GM21786 (cell line): ENCODE measurements at regions not wholly inside any gene's neighbourhood (a gene's known extent, or its start where the extent isn't known, plus 50 kb on each side); places are given as distances from the start of the nearest gene placed in this dataset.

Experiments
- ATAC-seq: cut with Tn5 transposase; IDR thresholded peaks from one replicate; pipeline ENCODE4 v1.9.1; 2021; ENCODE audit not compliant: unreplicated experiment

DNA sequence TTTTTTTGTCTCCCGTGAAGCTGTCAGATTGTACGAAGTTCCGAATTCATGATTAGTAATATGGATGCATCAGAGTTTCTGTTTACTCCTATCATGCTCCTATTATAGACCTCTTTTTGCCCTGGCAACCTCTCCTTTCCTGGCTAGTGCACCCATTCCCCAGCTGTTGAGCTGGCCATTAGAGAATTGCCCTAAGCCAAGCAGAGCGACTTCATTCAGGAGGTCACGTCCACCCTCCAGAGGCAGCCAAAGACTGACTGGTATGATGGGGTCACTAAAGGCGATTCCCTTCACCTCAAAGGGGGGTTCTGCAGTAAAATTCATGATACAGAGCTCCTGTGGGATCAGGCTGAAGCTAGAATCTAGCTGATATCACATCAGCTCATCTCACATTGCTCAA, 351.9 kb downstream of the BTBD3 start:
- ATAC-seq: no peak

DNA sequence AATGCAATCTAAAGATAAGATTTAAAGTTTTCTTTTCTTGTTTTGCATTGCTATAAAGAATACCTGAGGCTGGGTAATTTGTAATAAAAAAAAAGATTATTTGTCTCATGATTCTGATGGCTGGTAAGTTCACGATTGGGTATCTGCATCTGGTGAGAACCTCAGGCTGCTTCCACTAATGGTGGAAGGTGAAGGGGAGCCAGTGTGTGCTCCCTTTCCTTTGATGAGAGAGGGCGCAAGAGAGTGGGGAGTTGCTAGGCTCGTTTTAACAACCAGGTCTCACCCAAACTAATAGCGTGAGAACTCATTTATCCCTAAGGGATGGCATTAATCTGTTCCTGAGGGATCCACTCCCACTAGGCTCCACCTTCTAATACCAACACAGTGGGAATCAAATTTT, 353.2 kb downstream of the BTBD3 start:
- ATAC-seq: no peak

DNA sequence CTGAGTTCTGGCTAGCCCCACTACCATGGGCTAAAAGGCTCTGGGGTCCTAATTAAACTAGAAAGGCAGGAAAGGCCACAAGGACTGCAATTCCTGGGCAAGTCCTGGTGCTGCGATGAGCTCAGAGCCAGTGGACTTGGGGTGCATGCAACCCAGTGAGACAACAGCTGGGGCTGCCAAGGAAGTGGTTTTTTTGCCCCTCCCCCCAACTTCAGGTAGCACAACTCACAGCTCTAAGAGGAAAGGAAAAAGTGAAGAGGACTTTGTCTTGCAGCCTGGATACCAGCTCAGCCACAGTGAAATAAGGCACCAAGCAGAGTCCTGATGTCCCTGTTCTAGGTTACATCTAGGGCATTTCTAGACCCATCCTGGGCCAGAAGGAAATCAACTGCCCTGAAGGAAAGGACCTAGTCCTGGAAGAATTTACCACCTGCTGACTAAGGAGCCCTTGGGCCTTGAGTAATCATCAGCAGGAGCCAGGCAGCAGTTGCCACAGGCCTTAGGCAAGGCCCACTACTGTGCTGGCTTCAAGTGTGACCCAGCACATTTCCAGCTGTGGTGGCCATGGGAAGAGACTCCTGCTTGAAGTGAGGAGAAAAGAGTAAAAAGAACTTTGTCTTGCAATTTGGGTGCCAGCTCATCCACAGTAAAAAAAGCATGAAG, 358.4 kb downstream of the BTBD3 start:
- ATAC-seq: no peak

DNA sequence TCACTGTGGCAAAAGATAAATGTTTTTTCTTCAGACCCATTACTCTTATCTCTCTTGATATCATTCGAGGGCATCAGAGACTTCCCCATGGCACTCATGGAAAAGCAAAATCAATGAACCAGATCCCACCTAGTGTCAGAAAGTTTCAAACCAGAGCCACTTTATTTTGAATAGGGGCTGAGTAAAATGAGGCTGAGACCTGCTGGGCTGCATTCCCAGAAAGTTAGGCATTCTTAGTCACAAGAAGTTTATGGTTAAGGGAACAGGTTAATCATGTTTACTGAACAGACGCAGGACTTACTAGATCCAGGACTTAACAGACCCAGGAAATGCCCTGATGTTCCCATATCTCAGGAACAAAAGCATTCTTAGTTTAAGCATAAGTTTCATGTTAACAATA, 369.9 kb downstream of the BTBD3 start:
- no peak for ATAC-seq

DNA sequence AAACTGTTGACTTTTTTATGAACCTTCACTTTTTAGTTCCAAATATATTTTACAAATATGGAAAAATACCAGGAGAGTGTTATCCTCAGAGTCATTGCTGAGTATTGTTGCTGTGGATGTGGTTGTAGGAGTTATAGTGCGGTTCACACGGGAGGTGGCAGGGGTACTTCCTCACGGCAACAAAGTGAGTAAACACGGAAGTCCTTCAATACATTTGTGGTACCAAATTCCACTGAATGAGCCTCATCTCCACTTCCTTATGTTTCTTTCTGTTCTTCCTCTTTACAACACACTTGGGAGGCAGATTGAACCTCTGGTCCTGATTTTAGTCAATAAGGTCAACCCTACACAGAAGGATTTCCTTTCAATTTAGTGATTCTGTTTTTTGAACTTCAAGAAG, 371.8 kb downstream of the BTBD3 start:
- ATAC-seq: no peak

DNA sequence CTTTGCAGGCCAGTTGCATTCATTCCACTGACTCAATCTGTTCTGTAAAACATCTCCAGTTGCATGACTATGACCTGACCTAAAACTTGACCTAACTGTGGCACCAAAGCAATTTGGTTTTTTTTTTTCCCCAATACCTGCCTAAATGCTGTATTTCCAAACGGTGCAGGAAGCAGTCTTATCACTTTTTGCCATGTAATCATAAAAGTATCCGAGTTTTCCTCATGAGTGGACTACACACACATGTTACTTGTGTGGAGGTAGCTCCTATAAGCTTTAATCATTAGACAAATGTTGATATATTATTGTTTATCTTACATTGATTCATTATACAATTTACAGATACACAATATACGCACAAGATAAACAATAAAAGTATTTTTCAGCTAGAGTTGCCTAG, 373.7 kb downstream of the BTBD3 start:
- no peak for ATAC-seq

DNA sequence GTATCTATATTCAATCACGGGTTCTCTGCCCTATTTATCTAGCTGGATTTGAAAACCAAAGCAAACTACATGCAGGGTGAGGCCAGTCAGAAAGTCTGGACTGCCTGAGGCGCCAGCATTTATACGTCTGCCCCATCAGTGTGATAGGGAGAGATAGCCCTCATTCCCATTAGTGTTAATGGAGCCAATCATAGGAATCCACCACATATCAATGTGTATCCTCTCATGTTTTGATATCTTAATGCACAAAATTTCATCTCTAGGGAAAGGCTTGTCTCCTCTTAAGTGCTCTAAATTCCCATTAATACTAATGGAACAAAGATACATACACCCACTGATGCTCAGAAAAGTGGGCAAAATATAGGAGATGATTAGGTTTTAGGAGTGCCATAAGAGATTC, 376.2 kb downstream of the BTBD3 start:
- ATAC-seq: no peak

DNA sequence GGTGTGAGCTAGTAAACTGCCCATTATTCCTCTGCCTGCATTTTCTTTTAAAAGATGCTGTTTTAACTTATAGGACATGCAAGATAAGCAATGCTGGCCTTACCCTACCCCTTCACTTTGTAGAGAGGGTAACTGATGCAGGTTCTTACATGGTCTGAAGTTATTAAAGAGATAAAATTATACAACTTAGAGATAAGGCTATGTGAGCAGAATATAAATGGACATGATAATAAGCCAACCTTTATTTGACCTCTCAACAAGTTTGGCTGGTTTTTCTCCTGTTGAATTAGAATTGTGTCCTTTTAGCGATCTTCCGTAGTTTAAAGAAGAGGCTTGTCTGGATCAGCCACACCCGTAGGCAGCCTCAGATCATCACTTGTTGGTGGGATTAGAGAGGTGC, 377.0 kb downstream of the BTBD3 start:
- ATAC-seq: no peak

DNA sequence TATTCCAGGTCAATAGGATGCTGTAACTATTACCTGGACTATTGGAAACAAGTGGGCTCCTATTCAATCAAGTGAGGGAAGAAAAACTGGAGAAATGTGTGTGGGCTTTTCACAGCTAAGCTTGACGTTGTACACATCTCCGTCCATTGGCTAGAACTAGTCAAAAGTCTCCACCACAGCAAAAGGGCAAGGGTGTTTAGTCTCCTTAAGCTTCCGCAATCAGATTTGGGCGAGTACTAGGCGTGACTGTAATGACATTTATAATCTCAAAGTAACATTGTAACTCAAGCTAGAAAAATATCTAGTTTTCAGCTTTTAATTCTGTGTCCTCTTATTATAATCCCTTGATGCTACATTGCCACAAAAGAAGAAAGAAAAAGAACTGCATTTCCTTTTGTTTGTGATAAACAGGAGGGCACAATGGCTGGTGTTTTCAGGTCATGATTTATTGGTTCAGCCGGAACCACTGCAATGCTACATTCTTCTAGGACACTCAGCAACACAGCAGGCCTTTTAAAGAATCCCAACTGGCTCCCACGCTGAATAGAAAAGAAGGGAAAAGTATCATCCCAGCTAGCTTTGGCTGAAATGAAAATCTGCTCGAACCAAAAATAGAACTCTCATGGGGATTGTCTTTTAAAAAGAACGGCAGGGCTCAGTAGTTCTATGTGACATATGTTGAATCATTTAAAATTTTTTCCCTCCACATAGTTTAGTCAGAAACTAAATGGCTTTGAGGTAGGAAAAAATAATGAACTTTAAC, 387.7 kb downstream of the BTBD3 start:
- no peak for ATAC-seq

DNA sequence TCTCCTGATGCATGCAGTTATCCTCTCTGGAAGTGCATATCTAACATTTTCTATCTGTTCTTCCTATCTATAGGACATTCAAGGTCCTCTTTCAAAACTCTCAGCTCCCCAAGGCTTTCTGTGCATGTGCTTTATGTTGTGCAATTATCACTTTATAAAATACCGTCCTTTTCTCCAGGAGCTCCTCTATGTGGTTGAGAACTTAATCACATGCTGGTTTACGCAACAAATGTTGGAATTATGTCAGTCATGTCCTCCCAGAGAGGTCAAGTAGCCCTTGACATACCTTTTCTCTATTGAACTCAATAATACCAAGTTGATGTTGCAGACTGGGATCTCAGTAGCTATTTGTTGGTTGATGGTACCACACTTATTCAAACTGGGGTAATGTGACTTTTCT, 388.4 kb downstream of the BTBD3 start:
- ATAC-seq: no peak

DNA sequence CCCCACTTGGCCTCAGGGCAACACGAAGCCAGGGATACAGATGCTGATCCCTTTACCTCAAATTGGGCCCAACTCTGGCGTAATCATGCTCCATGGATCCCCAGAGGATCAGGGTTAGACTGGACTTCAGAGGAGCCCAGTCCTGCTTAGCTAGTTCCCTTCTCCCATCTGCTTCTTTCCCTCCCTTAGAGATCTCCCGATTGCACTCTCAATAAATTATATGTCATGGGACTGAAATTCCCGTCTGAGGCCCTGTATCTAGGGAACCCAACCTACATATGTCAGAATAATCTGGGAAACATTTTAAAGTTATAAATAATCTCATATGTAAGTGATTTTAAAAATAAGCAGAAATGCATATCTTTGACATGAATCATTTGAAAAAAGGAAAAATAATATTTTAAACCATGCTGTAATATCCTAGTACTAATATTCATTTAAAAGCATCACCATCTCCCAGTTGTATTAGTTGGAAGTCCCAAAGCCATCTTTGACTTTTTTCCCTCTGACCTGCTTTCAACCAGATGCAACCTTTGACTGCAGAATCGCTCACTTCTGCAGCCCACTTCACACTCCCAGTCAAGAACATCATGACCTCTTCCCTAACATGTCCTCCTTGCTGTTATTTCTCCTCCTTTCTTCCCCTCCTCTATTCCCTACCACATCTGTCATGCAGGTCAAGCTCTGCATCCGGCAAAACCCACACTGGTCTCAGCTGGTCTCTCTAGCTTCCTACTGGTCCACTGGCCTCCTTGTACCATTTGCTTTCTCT, 393.6 kb downstream of the BTBD3 start:
- no peak for ATAC-seq

DNA sequence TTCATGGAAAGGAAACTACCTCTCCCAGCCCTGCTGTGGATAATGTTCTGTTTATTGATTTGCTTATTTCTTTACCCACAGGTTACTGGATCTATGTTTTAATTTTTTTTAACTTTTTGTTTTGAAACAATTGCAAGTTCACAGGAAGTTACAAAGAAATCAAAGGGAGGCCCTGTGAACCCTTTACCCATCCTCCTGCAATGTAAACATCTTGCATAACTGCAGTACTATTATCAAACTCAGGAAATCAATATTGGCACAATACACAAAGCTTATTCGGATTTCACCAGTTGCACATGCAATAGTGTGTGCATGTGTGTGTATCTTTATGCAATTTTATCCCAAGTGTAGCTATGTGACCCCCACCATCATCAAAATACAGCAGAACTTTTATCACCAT, 398.0 kb downstream of the BTBD3 start:
- no peak for ATAC-seq

DNA sequence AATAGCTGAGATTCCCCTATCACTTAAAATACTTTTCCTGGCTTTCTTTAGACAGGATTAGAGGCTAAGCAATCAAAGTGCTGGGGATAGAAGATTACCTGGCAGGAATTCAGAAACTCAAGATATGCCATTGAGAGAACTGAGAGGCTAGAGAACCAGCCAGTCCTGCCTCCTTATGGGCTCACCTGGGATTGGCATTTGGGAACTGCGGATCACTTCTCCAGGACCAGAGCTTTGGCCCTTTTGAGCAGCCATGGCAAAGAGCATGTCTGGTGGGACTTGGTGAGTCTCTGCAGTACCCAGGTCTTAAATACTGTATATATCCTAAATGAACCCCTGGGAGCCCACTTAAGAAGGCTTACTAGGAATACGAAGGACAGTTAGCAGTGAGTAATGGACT, 399.1 kb downstream of the BTBD3 start:
- no peak for ATAC-seq

DNA sequence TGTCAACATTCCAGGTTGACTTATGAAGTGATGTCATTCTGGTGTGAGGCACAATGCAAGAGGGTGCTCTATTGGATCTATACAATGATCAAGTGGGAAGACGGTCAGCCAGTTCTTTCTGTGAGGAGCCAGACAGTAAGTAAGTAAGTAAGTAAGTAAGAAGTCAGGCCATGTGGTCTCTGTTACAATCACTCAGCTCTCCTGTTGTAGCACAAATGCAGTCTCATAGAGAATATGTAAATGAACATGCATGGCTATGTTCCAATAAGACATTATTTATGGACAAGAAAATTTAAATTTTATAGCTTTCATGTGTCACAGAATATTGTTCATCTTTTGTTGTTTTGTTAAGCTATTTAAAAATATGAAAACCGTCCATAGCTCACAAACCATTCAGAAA, 399.7 kb downstream of the BTBD3 start:
- ATAC-seq: no peak

DNA sequence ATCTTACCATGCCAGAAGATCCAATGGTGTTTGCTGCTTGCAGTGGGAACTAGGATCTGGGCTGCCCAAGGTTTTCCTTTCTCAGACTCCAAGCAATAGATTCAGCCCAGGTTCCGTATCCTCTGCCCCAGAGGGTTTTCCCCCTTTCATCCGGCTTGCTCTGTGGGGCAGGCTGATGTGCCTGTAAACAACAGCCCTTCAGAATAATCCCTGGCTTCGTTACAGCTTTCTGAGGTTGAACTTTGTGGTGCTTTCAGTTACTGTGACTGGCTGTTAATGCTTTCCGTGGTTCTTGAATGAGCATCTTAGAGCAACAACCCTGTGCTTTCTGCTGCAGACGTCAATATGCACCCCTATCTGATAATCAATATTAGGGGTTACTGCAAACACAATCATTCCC, 400.4 kb downstream of the BTBD3 start:
- no peak for ATAC-seq

DNA sequence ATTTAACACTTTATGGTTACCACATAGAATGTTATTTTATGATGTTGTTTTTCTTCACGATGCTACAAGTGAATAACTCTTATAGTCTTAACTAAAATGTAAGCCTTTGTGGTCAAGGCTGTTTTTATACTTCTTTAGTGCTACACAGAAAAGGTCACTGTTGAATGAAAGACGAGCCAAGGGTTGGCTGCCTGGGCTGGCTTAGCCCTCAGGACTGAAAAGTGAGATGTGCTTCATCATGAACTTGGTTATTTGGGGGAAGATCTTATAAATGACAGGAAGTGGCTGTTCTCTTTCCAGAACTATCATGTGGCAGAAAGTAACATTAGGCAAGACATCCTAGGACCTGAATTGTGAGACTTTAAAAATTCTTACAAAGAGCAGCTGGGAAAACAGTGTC, 404.0 kb downstream of the BTBD3 start:
- ATAC-seq: no peak

DNA sequence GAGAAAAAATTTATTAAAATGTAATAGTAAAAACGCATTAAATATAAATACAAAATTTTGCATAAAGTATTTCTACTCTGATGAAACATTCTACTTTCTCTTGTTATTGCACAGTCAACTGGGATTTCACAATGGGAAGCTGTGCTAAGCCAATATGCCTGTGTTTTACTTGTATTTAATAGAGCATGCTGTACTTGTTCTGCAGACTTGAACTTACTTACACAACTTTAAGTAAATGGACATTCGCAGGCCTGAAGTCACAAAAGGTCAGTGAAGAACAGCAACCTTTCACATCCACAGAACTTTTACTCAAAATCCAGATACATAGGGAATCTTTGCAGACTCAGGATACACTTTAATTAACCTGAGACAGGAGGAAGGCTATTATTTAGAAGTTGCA, 409.5 kb downstream of the BTBD3 start:
- ATAC-seq: no peak

DNA sequence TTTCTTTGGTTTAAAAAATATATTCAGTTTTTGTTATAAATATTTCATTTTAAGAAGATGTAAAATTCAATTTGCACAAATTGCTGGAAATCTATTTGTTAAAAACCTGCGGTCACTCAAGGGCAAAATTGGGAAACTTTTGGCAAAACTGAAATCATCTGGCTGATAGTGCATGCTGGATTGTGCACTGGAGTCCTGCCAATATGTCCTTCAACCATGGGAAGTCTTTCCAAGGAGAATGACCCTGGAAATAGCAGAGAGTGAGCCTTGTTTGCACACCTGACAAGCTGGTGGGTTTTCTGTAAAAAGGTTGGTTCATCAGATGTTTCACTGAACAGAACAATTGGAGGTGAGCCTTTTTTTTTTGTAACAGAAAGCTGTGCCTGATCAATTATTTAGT, 413.5 kb downstream of the BTBD3 start:
- no peak for ATAC-seq

DNA sequence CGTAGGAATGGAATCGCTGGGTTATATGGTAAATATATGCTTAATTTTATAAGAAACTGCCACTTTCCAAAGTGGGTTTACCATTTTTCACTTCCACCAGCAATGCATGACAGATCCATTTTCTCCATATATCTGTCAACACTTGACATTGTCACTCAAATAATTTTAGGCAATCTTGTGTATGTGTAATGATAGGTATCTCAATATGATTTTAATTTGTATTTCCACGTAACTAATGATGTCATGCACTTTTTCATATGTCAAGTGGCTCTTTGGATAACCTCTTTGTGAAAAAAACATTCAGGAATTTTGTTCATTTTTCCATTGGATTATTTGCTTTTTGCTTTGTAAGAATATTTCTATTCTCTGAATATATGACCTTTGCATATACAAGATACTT, 419.9 kb downstream of the BTBD3 start:
- no peak for ATAC-seq

DNA sequence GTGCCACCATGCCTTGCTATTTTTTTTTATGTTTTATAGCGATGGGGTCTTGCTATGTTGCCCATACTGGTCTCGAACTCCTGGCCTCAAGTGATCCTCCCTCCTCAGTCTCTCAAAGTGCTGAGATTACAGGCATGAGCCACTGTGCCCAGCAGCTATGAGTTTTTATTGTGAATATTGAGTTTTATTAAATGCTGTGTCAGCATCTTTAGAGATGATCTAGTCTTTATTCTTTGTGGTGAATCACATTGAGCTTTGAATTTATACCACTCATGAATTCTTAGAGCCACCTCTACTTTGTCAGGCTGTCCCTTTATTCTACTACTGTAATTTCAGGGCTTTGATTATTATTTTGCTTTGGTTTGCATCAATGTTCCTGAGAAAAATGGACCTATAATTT, 428.3 kb downstream of the BTBD3 start:
- ATAC-seq: no peak

DNA sequence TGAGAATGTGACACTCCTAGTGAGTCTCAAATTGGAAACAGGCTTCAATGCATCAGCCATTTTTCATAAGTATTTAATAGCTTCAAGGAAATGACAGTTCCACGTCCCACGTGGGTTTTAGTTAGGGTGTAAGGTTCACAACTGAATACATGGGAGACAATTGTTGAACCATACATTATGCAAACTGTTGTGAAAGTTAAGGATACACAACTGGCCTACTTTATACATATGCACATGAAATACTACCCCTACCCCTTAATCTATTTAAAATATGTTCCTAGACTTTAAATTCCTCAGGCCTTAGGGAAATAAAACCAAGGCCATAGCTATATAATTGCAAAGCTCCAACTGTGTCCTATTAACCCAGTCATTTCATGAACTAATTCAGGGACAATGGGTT, 436.1 kb downstream of the BTBD3 start:
- ATAC-seq: no peak

DNA sequence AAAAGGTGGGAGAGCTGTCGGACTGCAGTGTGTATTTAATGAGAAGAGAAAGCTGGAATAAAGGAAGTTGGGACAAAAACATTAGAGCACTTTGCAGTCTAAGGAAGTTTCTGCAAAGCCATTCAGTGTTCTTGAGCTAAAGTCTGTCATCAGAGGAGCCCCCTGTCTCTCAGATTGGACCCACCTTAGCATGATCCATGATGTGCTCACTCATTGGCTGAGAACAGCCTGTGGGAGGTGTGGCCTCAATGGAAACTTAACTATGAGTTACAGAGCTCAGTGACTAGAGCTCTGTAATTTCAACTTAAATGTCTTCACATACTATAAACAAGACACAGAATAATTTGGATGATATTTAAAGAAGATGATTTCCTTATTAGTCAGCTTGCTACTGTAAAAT, 437.0 kb downstream of the BTBD3 start:
- ATAC-seq: no peak
